ENCODE measurements at regions not wholly inside any gene's neighbourhood (a gene's known extent, or its start where the extent isn't known, plus 50 kb on each side); places are given as distances from the start of the nearest gene placed in this dataset.

GRCh38 chr2:57209799-57210198, 836.8 kb upstream of the VRK2 start (continued):
- TF ChIP-seq ZNF264 (CRISPR knock-in tag; IDR thresholded peaks at IDR 0.05): no peak

GRCh38 chr2:57210855-57211254, 835.8 kb upstream of the VRK2 start:
- H3K27ac ChIP-seq (ENCODE audit: extremely low read length, insufficient read depth, low read length): no peak overlapping the region
- WGBS (ENCODE audit: low lambda C conversion rate): 7% methylated on average over 4 of the region's 4 CpGs
- ChIA-PET POLR2A (no interaction called here), CTCF (ENCODE audit: low intra/inter-chr PET ratio, low total read pairs) (no interaction called here)
- BruUV-seq (replicated peaks): no TSS peak
- no peaks in the 10 kb centered on the region for H3K4me1 ChIP-seq (ENCODE audit: insufficient read depth, low read length)
- H3K27me3 ChIP-seq (ENCODE audit: control insufficient read depth in 1 of 2, insufficient read depth in 2 of 2, low read length in 2 of 2): no peaks in the 10 kb centered on the region
- no peak for ATAC-seq
- intact Hi-C loops (cut with micrococcal nuclease; ENCODE audit: unreplicated experiment): loop anchor here (1.0 kb wide), 1 partner anchor 14 kb away; no protein-coding TSS in a partner anchor
- no peaks in the 10 kb centered on the region for H3K79me2 ChIP-seq (ENCODE audit: insufficient read depth, low read length)
- H3K36me3 ChIP-seq (replicated peaks in 1 of 2; ENCODE audit: control insufficient read depth in 1 of 2, insufficient read depth in 2 of 2, low read length in 2 of 2): no peaks in the 10 kb centered on the region
- H2AFZ ChIP-seq (ENCODE audit: low read length): no peak overlapping the region
- peaks cover 74% of the 10 kb centered on the region for H3K9me3 ChIP-seq (ENCODE audit: low read length)
- in situ Hi-C loops (cut with HindIII; ENCODE audit: extremely low pct_ligation_motif_present, low pct_unique_long_range_greater_than_20kb): no loop called here
- no peak for FAIRE-seq
- H3K9ac ChIP-seq (ENCODE audit: insufficient read depth, low read depth, low read length): no peak overlapping the region
- no peak overlapping the region for H3K4me3 ChIP-seq (replicated peaks in 1 of 3; ENCODE audit: insufficient read depth in 1 of 3, low read depth in 2 of 3, low read length in 3 of 3)
- no peak for DNase-seq (ENCODE audit: low spot score)
- no peaks in the 10 kb centered on the region for H4K20me1 ChIP-seq (ENCODE audit: insufficient read depth, low read length)
- H3K4me2 ChIP-seq (ENCODE audit: low read depth, low read length): no peak overlapping the region
- TF ChIP-seq ZNF335 (CRISPR knock-in tag; IDR thresholded peaks at IDR 0.05): no peak

GRCh38 chr2:57217013-57217412, 829.6 kb upstream of the VRK2 start:
- no peak for ATAC-seq
- no peaks in the 10 kb centered on the region for H3K4me1 ChIP-seq (ENCODE audit: insufficient read depth, low read length)
- no peaks in the 10 kb centered on the region for H3K36me3 ChIP-seq (replicated peaks in 1 of 2; ENCODE audit: control insufficient read depth in 1 of 2, insufficient read depth in 2 of 2, low read length in 2 of 2)
- FAIRE-seq: no peak
- intact Hi-C loops (cut with micrococcal nuclease; ENCODE audit: unreplicated experiment): no loop called here
- no peaks in the 10 kb centered on the region for H4K20me1 ChIP-seq (ENCODE audit: insufficient read depth, low read length)
- DNase-seq (ENCODE audit: low spot score): no peak
- no peak overlapping the region for H3K4me2 ChIP-seq (ENCODE audit: low read depth, low read length)
- POLR2A ChIA-PET: no interaction called here
- no peak overlapping the region for H3K9ac ChIP-seq (ENCODE audit: insufficient read depth, low read depth, low read length)
- no CpG with 5 or more reads among the region's 2 CpGs for WGBS (ENCODE audit: low lambda C conversion rate)
- H2AFZ ChIP-seq (ENCODE audit: low read length): no peak overlapping the region
- H3K9me3 ChIP-seq (ENCODE audit: low read length): peaks cover 84% of the 10 kb centered on the region
- H3K79me2 ChIP-seq (ENCODE audit: insufficient read depth, low read length): no peaks in the 10 kb centered on the region
- H3K4me3 ChIP-seq (replicated peaks in 1 of 3; ENCODE audit: insufficient read depth in 1 of 3, low read depth in 2 of 3, low read length in 3 of 3): no peak overlapping the region
- CTCF ChIA-PET (ENCODE audit: low intra/inter-chr PET ratio, low total read pairs): no interaction called here
- in situ Hi-C loops (cut with HindIII; ENCODE audit: extremely low pct_ligation_motif_present, low pct_unique_long_range_greater_than_20kb): no loop called here
- no peak overlapping the region for H3K27ac ChIP-seq (ENCODE audit: extremely low read length, insufficient read depth, low read length)
- H3K27me3 ChIP-seq (ENCODE audit: control insufficient read depth in 1 of 2, insufficient read depth in 2 of 2, low read length in 2 of 2): no peaks in the 10 kb centered on the region
- BruUV-seq (replicated peaks): no TSS peak
- TF ChIP-seq MAFF (IDR thresholded peaks at IDR 0.05; ENCODE audit: low read depth, low read length) (no peak), ZGPAT (CRISPR knock-in tag; IDR thresholded peaks at IDR 0.05) (no peak), PBX2 (CRISPR knock-in tag; IDR thresholded peaks at IDR 0.05) (no peak), NR3C1 (CRISPR knock-in tag; IDR thresholded peaks at IDR 0.05) (no peak), PAX8 (CRISPR knock-in tag; IDR thresholded peaks at IDR 0.05; ENCODE audit: borderline replicate concordance) (no peak), AKAP8 (CRISPR knock-in tag; IDR thresholded peaks at IDR 0.05) (no peak), ZNF510 (CRISPR knock-in tag; IDR thresholded peaks at IDR 0.05; ENCODE audit: low read depth) (no peak), ZNF710 (CRISPR knock-in tag; IDR thresholded peaks at IDR 0.05; ENCODE audit: borderline replicate concordance) (no peak), ZNF121 (CRISPR knock-in tag; IDR thresholded peaks at IDR 0.05) (no peak), CREB1 (IDR thresholded peaks at IDR 0.05) (no peak), CREB1 (CRISPR knock-in tag; IDR thresholded peaks at IDR 0.05) (no peak), SCMH1 (CRISPR knock-in tag; IDR thresholded peaks at IDR 0.05; ENCODE audit: borderline replicate concordance) (no peak), ZBTB20 (CRISPR knock-in tag; IDR thresholded peaks at IDR 0.05; ENCODE audit: borderline replicate concordance, low read depth) (no peak)
